GM12874 (cell line): ENCODE measurements at regions not wholly inside any gene's neighbourhood (a gene's known extent, or its start where the extent isn't known, plus 50 kb on each side); places are given as distances from the start of the nearest gene placed in this dataset.

Experiments
- TF ChIP-seq, protein P1 (sequence below): IDR thresholded peaks from 2 replicates; pipeline ENCODE4 v1.5.1; 2011; ENCODE audit warnings: low read depth, mild to moderate bottlenecking, control low read depth, low read length, moderate library complexity; ENCODE audit not compliant: insufficient read depth

DNA sequence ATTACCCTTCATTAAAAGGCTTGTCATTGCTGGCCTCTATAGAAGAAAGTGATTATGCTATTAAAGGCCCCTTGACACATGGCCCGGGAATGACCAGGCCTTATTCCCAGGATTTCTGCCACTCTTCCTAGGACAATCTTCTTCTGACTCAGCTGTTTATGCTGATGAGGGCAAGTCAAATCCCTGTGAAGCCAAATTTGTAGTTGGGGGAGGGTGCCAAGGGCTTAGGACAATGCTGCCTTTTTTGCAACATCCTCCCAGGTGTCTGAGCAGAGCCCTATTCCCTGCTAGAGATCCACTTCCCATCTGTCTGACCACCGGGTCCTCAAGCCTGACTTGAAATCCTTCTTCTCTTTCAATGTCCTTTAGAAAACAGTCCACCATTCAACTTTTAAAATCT lies 230.7 kb upstream of the SRRM4 start:
- TF ChIP-seq, protein P1, sequence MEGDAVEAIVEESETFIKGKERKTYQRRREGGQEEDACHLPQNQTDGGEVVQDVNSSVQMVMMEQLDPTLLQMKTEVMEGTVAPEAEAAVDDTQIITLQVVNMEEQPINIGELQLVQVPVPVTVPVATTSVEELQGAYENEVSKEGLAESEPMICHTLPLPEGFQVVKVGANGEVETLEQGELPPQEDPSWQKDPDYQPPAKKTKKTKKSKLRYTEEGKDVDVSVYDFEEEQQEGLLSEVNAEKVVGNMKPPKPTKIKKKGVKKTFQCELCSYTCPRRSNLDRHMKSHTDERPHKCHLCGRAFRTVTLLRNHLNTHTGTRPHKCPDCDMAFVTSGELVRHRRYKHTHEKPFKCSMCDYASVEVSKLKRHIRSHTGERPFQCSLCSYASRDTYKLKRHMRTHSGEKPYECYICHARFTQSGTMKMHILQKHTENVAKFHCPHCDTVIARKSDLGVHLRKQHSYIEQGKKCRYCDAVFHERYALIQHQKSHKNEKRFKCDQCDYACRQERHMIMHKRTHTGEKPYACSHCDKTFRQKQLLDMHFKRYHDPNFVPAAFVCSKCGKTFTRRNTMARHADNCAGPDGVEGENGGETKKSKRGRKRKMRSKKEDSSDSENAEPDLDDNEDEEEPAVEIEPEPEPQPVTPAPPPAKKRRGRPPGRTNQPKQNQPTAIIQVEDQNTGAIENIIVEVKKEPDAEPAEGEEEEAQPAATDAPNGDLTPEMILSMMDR, result no peak

DNA sequence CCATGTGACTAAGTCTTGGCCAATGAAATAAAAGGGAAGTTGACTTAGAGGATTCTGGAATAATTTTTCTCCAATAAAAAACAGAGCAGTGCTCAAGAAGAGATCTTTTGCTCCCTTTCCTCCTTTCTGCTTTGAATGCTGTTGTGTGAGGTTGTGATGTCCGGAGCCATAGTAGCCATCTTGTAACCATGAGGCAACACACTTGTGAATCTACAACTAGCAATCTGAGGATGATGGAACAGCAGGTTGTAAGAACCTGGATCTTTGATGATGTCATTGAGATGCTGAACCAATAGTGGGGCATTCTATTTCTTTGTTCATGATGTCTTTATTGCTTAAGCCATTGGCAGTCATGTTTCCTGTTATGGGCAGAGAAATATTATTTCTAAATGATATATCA lies 230.0 kb upstream of the SRRM4 start:
- TF ChIP-seq, protein P1, result no peak

DNA sequence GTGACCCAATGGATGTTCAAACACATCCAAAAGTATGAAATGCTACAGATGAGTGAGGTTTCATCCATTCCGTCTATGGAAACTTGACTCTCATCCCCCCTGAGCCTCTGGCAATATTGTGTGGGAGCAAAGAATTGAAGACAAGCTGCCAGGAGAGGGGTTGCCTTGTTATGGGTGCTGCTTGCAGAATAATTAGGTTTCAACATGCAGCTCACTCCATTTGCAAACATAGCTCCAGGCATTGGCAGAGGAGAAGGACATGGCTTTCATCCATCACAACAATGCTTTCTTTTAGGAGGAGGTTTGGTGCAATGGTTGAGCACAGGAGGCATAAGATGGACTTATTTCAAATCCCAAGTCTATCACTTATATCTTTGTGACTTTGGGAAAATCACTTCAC lies 220.7 kb upstream of the SRRM4 start:
- TF ChIP-seq, protein P1, result no peak

DNA sequence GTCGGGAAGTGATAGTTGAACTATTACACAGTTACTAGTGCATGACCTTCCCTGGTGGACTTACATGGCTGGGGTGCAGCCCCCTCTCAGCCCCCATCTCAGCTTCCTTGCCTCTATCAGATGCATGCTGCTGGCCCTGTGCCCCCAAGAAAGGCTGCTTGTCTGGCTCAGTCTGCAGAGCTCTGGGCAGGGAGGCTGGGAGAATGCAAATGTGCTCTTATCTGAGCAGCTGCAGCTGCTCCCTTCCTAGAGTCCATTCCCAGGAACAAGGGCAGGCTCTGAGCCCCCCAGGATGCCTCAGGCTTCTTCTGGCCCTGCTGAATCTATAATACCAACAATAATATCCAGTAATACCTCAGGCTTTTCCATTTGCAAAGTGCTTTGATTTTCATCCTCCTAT lies 218.1 kb upstream of the SRRM4 start:
- TF ChIP-seq, protein P1, result no peak

DNA sequence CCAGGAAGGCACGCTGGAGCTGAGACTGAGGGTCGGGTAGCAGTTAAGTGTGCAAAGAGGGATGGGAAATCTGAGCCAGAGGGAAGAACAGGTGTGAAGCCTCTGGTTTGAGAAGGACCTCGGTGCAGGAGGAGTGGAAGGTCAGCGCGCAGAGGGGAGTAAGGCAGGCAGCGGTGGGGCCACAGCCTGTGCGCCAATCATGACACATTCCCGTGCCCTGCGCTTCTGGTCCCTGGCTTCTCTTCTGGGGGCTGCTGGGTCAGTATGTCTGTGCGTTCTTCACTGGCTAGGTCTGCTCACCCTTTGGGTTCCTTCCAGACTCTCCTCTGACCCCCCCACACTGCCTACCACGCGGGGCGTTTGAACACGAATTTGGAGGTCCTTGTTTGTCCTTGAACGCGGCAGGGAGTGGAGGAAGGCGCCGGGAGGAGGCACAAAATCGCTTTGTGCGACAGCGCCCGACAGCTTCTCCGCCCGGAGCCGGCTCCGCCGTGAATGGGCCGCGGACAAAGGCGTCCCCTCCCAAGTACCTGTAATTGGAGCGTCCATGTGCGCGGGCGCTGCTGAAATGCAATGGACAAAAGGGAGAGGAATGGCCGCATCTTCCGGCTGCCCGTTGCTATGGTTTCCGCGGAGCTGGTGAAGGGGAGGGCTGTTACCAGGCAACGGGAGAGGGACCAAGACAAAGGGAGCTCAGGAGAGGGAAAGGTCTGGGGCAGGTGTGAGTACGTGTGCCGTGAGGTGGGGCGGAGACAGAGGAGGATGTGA lies 207.2 kb upstream of the SRRM4 start:
- TF ChIP-seq, protein P1, result no peak

DNA sequence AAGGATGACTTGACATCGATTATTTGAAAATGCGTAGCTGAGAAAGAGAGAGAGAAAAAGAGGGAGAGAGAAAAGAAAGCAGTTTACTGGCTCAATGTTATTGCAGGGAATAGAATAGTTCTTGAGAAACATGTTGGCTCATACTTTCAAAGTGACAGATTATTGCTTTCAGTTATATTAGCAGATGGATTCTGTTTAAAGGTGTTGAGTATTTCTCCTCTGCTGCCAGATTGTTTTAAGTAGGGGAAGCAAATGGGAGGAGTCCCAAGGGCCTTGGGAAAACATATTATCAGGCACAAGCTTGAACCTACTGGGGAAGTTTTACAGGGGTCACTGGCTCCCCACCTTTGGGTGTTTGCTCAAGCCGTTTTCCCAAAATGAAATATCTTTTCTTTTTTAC lies 203.8 kb upstream of the SRRM4 start:
- TF ChIP-seq, protein P1, result no peak

DNA sequence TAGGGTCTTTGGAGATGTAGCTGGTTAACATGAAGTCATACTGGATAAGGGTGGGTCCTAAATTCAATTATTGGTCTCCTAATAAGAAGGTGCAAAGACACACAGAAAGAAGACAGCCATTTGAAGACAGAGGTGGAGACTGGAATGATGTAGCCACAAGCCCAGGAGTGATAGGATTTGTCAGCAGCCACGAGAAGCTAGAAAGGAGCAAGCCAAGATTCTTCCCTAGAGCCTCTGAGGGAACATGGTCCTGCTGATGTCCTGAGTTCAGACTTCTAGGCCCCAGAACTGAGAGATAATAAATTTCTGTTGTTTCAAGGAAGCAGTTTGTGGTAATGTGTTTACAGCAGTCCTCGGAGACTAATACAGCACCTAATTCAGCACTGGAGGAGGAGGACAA lies 203.3 kb upstream of the SRRM4 start:
- TF ChIP-seq, protein P1, result no peak
